HTR-8/SVneo (cell line): ENCODE measurements at regions not wholly inside any gene's neighbourhood (a gene's known extent, or its start where the extent isn't known, plus 50 kb on each side); places are given as distances from the start of the nearest gene placed in this dataset.

ENCODE experiments used
- DNase-seq: peaks from one replicate; pipeline ENCODE4 v3.0.0; 2011; ENCODE audit warnings: low spot score, mixed read lengths; ENCODE audit not compliant: insufficient read length
- FAIRE-seq: peaks from 2 replicates; lab custom pipeline; 2011; peaks lifted over from hg19 to GRCh38; lab: Jason Lieb, UNC

DNA sequence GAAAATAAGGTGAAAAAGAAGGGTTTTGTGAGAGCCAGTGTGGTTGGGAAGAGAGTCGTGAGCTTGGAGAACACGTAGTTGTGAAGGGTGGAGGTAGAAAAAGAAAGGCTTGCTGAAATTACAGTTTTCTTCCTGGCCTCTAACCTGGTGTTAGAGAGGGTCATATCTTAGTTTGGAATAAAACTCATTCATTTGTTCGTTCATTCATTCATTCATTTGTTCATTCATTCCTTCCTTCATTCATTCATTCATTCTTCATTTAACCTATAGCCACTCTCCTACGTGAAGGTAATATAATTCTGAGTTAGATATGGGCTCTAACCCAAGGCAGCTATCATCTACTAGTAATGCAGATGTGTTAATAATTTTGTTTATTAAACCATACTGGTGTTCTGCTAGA is 111.8 kb upstream of the ZNF521 start:
- FAIRE-seq (no peak), DNase-seq (no peak)

DNA sequence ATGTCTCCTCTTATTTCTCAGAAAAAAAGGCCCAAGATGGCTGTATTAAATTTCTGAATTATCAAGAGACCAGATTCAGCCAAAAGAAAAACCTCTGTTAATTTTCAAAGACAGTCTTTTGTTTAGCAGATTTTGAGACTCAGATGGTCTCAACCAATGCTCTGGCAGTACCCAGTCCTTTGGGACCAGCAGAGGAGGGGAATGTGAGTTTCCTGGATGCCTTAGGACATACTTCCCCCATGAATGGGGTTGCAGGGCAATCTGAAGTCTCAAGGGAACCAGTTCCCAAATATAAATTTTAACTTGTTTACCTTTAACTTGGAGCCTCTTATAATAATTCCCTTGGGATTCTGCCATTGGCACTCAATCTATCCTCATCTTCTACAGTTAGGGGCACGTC is 107.8 kb upstream of the ZNF521 start:
- no peak for DNase-seq
- no peak for FAIRE-seq

DNA sequence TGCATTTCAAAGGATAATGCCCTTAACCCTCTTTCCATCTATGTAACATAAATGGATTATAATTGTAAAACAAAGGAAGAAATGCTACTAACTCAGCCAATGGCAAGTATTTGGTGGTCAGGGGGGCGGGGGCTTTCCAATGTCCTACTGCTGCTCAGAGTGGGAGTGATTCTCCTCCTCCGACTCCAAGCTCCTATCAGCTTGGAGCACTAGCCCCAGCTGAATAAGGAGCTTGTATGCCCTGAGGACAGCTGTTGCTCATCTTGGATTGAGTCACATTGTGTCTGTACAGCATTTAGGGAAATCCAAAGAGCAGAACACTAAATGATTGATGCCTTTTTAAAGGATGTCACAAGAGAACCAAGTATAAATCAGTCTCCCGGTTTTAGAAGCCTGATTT is 105.6 kb upstream of the ZNF521 start:
- no peak for DNase-seq

DNA sequence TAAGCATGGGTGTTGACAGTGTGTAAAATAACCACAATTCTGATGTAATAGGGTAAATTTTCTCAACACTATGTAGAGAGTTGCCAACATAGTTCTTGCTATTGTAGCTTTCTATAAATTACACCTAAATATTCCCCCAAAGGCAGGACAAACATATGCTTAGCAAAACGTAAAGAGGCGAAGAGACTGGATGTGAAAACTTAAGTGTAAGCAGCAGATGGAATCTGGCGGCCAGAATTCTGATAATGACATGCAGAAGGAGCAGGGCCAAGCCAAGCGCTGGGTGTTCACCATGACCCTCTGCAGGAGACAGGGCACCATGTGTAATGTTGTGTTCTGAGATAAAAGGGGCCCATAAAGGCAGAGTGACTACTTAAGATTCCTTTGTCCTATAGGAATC is 105.2 kb upstream of the ZNF521 start:
- no peak for FAIRE-seq
- no peak for DNase-seq

More for the DNA sequence above, 105.6 kb upstream of the ZNF521 start:
- FAIRE-seq: no peak

DNA sequence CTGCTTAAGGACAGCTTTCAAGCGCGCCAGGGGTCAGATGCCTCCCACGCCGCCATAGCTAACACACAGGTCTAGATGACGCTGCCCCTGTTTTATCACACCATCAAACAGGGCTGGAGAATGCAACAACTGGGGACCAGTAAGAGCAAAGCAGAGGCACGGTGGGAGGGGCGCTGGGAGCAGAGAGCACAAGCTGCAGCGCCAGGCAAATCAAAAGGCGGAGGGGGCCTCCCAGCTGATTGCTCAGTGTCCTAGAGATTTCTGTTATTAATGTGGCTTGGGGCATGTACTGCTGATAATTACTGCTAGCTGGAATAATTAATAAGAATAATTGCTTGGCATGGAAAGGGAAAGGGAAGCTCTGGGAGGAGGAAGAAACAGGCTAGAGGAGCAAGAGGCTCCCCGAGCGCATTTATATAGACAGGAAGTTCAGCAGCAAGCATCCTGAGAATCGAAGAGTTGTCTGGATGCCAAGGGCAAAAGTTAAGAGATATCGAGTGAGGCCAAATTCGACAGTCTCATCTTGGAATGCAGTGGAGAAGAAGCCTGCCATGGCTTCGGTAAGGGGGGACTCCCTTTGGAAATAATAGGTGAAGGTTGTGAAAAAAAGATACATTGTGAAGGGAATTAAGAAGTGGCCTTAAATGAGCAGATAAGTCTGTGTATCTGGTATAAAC is 104.5 kb upstream of the ZNF521 start:
- DNase-seq: no peak
- no peak for FAIRE-seq

DNA sequence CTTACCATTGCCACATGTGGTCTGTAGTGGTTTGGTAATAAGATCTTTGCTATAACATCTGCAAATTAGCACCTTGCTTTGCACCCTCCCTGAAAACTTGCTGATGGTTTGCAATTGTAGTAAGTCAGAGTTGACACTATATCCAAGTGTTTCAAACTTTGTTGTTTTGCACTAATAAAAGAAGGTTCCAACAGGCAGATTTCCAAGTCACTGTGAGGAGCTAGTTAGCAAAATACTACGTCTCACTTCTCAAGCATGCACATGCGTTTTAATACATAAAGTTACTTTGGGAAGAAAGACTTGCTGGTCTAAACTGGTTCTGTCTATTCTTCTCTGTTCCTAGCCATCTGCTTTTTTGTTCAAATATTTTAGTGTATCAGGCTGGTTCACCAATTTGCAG is 103.7 kb upstream of the ZNF521 start:
- no peak for FAIRE-seq
- no peak for DNase-seq

DNA sequence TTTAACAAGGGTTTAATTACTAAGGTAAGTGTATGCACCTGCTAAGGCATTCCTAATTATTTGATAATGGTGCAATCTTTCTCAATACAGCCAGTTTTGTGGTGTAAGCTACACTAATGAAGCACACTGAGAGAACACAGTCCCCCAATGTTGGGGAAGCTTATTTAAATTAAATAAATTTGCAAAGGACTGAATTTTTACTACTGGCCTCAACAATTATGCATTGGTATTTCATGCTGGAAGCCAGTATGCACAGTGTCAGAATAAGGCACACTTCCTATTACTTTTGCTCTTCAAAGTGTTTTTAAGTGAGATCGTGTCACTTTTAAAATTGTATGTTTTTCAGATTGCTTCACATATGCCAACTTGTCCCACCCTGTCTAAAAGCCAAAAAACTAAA is 103.2 kb upstream of the ZNF521 start:
- DNase-seq (no peak), FAIRE-seq (no peak)

DNA sequence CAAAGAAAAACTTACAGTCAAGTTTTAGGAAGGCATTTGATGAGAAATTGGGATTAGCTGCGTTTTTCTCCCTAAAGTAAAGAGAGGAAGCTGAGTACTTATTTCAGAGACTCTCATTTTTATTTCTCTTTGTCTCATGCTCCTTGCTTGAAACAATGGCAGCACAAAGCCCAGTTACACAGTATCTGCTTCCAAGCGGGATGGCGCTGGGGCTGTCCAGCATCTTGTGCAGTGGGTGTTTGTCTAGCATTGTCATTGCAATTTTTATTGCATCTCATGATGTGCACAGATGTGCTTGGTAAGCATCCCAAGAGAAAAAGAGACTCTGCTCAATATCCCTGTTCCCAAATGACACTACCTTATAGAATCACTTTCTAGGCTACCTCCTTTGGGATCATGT is 102.8 kb upstream of the ZNF521 start:
- DNase-seq (no peak), FAIRE-seq (no peak)

DNA sequence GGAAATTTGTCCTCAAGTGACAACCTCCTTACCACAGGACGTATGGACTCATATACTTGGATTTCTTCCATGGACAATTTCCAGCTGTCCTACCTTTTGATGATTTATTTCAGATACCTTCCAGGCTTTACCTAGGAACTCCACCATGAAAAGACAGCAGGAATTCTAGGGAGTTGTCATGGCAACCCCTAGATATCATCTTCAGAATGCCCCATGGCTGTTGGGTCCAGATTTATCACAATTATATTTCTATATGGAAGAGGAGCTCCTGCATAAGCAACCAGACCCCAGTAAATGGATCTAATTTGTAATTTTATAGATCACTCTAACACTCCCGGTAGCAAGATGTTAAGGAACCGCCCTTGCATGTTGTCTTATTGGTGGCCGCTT is 102.3 kb upstream of the ZNF521 start:
- DNase-seq (no peak), FAIRE-seq (no peak)

DNA sequence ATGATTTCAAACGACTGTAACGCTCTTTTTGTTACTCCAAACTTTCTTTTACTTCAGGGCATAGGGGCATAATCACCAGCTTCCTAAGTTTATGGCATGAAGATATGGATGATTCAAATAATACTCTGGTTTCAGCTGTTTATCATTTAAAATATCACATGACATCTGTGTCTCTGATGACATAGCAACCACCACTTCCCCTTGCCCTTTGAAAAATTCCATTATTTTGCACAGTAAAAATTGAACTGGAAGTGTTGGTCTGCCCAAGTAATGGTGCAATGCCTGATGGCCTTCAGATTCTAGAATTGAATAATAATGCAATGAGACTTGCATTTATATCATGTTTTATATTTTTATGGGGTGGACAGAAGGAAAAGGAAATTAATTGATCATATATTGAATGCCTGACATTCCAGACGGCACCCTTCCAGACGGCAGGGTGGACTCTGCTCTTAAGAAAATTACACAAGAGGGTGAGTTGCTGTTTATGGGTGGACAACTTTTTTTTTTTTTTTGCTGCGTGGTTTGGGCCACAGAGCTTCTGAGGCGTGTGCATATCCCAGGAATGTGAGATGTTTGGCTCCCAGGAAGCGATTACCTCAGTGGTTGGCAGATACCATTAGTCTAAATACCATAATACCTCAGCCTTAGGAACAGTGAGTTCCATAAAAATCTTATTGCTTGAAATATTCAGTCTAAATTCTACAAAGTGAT is 101.7 kb upstream of the ZNF521 start:
- DNase-seq (no peak), FAIRE-seq (no peak)

DNA sequence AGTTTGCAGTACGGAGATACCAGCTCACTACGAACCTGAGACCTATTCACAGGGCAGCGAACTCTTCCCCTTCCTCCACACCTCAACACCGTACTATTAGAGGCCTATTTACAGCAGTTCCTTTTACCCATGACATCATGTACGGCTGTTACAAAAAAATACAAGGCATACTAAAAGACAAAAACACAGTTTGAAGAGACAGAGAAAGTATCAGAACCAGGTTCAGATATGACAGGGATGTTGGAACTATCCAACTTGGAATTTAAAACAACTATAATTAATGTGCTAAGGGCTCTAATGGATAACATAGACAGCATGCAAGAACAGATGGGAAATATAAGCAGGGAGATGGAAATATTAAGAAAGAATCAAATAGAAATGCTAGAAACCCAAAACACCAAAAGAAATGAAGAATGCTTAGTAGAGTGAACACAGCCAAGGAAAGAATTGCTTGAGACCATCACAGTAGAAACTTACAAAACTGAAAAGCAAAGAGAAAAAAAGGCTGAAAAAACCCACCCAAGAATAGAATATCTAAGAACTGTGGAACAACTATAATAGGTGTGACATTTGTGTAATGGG is 99.2 kb upstream of the ZNF521 start:
- DNase-seq (no peak), FAIRE-seq (no peak)

DNA sequence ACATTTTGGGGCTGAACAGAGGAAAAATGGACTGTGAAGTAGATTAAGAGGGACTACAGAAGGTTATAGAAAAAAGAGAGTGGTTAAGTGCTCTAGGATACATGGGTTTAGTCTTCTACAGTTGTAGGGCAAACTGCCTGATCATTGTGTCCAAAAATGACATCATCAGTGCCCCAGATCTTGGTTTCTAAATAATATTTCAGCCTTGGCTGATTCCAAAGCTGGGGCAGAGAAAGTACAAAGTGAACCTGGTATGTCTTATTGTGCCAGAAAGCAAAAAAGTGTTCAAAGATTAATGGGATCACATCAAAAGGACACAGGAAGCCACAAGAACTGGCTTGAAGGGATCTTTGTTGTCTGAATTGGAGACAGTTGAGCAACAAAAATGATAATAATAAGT is 97.1 kb upstream of the ZNF521 start:
- FAIRE-seq (no peak), DNase-seq (no peak)

DNA sequence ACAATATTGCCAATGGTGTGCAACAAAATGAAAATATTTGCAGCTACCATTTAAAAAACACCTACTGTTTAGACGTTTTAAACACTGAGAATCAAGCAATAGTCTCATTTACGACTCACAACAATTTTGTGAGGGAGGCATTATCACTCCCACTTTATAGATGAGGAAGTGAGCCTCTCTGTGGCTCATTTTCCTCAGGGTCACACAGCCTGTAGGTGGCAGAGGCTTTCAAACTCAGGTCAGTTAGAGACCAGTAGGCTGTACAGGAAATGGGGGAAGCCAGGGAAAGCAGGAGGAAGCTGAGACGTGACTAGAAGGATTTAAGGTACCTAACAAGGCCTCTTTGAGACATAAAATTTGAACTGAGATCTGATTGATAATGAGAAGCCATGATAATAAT is 95.0 kb upstream of the ZNF521 start:
- FAIRE-seq (no peak), DNase-seq (no peak)

DNA sequence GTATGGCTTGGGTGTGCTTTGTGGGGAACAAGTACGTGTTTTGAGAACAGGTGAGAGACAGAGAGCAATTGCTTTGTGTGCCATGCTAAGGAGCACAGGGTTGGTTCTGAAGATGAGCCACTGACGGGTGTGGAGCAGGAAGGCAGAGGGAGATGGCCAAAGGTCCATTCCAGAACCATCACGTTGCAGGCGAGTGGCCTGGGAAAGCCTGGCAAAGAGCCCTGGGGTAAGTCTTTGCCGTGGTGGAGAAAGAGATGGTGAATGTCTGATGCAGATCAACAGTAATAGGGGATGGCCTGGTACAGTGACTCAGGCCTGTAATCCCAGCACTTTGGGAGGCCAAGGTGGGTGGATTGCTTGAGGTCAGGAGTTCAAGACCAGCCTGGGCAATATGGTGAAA is 93.5 kb upstream of the ZNF521 start:
- no peak for DNase-seq
- FAIRE-seq: no peak

DNA sequence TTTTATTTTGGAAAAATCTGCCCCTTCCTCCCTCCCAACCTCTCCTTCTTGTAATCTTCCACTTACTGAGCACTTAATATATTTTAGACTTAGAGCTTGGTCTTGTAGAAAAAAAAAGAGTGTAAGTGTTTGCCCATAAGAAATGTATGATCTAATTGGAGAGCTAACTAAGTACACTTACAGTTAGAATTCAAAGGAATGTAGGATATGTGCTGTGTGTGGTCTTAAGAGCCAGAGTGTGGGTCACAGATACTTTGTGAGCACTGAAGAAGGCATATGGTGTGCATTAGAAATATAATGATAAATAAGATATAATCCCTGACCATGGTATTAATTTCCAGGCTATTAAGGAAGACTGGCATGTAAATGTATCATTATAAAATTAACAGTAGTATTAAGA is 91.8 kb upstream of the ZNF521 start:
- FAIRE-seq (no peak), DNase-seq (no peak)

DNA sequence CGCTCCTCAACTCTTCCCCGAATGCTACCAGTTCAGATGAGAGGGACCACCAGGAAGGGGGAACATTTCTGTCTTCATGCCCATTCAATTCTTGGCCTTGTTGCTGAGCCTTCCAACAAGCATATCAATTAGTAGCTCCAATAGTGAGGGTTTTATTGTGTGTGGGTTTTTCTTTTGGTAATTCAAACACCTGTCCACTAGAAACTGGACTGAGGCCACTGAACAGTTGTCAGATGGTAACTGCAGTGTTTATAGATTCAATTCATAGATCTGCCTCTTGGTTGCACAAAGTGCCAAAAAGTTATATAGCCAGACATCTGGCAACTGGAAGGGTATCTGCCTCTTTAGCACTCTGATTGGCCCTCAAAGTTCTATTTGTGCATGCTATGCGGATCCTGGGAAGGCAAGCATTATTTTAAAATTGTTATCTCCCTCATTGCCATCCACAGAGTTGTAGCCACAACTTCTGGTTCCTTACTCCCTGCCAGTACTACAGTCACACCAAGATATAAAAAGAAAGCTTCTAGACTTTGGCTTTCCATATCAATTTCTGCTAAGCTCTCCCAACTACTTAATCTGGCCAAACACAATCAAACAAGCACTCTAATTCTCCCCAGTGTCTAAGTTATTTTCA is 83.3 kb upstream of the ZNF521 start:
- FAIRE-seq: no peak
- no peak for DNase-seq

DNA sequence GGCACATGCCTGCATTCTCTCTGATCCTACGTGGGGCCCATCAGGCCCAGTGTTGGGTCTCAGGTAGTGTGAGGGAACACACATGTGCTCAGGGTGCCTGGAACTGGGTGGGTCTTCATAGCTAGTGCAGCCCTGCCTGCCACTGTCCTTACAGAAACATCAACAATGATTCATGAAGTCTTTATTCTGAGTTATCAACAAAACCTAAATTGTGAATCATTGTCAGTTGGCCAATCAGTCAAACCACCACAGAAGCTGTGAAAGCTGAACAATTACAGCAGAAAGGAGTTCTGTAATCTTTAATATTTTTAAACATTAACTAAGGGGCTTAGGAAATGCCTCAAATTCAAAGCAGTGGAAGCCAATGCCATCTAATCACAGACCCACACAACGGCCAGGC is 82.8 kb upstream of the ZNF521 start:
- FAIRE-seq (no peak), DNase-seq (no peak)

DNA sequence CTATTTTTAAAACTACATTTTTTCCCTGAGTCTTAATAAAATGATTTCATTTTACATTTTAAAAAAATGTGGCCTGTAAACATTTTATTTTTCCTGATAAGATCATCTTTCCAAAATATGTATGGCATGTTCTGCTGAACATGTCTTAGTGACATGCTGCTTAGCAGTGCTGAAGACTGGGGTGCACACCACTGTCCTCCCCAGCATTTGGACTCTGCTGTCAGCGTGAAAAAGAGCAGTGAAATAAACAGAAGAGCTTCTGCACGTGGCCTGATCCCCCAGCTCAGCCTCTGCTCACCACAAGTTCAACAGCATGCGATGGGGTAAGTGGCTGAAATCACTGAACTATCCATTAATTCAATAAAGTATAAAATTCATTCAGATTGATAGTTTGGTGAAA is 81.6 kb upstream of the ZNF521 start:
- FAIRE-seq (no peak), DNase-seq (no peak)

DNA sequence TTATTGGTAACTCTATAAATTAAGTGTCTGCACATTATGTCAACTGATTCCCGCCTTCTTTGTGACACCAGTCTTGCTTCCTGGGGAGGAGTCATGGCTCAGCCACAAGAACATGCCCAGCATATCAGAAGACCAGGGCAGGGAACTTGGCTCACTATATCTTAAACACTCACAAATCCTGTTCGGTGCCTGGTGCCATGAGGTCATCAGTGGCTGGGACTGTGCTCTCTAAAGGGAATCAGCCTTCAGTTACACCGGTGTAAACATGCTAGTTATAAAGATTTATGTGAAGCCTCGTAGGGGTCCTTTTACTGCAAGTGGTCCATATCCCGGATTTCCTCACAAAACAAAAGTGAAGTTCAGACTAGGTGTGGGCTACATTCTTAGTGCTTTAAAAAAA is 73.1 kb upstream of the ZNF521 start:
- DNase-seq (no peak), FAIRE-seq (no peak)

DNA sequence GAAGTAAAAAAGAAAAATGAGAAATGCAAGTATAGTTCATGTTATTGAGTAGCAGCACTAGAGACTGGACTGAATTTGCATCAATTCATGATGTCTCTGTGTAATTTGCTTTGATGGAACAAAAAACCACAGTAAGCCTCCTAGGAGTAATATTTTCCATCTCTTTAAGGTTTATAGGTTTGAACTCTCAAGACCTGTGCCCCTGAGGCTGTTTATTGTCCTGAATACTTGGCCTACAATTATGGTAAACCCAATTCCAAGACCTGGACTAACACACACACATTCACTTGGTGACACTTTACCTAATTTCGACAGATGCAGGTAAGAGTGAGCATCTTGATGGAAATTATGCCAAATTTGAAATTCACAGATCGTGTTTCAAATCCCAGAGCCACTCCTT is 71.8 kb upstream of the ZNF521 start:
- DNase-seq (no peak), FAIRE-seq (no peak)

DNA sequence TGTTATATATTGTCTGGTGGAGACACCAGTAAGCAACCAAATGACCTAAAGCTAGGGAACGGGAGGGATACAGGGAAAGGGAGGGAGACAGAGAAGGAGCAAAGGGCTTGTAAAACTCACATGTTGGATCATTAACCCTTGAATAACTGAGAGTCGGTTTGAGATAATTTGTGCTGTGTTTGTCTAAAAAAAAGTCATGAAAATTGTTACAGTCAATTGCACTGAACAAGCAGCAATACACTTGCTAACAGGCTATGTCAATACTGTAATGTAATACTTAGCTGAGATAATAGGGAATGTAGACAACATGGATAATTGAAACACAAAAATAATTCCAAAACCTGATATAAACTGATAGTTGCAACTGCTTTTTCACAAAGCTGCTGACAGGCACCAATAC is 71.3 kb upstream of the ZNF521 start:
- DNase-seq (no peak), FAIRE-seq (no peak)
